ENCODE measurements at regions not wholly inside any gene's neighbourhood (a gene's known extent, or its start where the extent isn't known, plus 50 kb on each side); places are given as distances from the start of the nearest gene placed in this dataset.

DNA sequence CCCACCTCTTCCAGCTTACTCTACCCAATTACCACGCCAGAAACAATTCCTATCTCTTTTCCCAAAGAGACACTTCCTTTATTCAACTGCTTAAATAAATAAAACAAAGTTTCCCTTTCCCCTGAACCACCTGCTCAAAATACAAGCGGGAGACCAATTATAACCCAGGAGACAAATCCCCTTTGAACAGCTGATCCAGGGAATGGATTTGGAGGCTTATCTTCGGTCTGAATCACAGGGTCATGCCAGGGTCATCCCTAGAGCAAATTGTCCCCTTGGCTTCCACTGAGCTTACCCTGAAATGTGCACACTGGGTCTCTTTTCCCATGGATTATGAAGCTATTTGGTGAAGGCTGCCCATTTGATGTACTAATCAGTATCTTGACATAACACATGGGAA lies 99.9 kb upstream of the JAZF1 start (continued):
- TF ChIP-seq NRF1 (IDR thresholded peaks at IDR 0.05; ENCODE audit: low read depth, low read length): no peak
- TF ChIP-seq PBX3 (IDR thresholded peaks at IDR 0.05): no peak
- no peak for TF ChIP-seq RXRA (IDR thresholded peaks at IDR 0.05; ENCODE audit: borderline replicate concordance, low read depth)

DNA sequence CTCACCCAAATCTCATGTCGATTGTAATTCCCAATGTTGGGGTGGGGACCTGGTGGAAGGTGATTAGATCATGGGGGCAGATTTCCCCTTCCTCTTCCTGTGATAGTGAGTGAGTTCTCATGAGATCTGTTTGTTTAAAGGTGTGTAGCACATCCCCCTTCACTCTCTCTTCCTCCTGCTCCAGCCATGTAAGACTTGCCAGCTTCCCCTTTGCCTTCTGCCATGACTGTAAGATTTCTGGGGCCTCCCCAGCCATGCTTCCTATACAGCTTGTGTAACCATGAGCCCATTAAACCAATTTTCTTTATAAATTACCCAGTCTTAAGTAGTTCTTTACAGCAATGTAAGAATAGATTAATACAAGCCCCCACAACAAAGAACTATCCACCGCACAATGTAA lies 109.9 kb upstream of the JAZF1 start:
- H3K4me2 ChIP-seq: no peak overlapping the region
- H3F3A ChIP-seq (replicated peaks; ENCODE audit: insufficient read depth): no peaks in the 10 kb centered on the region
- no peaks in the 10 kb centered on the region for H3K9me2 ChIP-seq
- H3K79me2 ChIP-seq (ENCODE audit: insufficient read depth): no peaks in the 10 kb centered on the region
- ChIA-PET POLR2A (no interaction called here), CTCF (interaction anchor here (1.2 to 3.7 kb wide), 4 partner anchors 7 to 570 kb away, joined by 3 to 40 read pairs (median 4); no protein-coding TSS in a partner anchor)
- 52% methylated on average over 2 of the region's 2 CpGs for WGBS (ENCODE audit: low lambda C conversion rate)
- no peak overlapping the region for H3K9ac ChIP-seq
- H4K20me1 ChIP-seq (ENCODE audit: insufficient read depth): no peaks in the 10 kb centered on the region
- H3K27ac ChIP-seq (ENCODE audit: low read depth in 2 of 2, low read length in 1 of 2): no peak overlapping the region
- H2AFZ ChIP-seq (ENCODE audit: low read depth): no peak overlapping the region
- H3K36me3 ChIP-seq (replicated peaks in 1 of 2; ENCODE audit: control insufficient read depth in 1 of 2, insufficient read depth in 2 of 2, low read length in 1 of 2): no peaks in the 10 kb centered on the region
- H3K9me3 ChIP-seq: no peaks in the 10 kb centered on the region
- no peak for DNase-seq
- no peak overlapping the region for H3K4me3 ChIP-seq (ENCODE audit: low read depth in 2 of 2, low read length in 1 of 2)
- H3K27me3 ChIP-seq (ENCODE audit: insufficient read depth): peaks cover 4% of the 10 kb centered on the region; the same call in 1 of the 2 replicates
- no peak for TF ChIP-seq RXRA (IDR thresholded peaks at IDR 0.05; ENCODE audit: borderline replicate concordance, low read depth)
- no peak for TF ChIP-seq TEAD4 (IDR thresholded peaks at IDR 0.05; ENCODE audit: borderline replicate concordance, insufficient read depth)
- TF ChIP-seq TAF1 (IDR thresholded peaks at IDR 0.05; ENCODE audit: borderline replicate concordance, low read depth, low read length): no peak
- no peak for TF ChIP-seq FOSL2 (IDR thresholded peaks at IDR 0.05; ENCODE audit: borderline replicate concordance, low read depth)
- TF ChIP-seq, protein P1, sequence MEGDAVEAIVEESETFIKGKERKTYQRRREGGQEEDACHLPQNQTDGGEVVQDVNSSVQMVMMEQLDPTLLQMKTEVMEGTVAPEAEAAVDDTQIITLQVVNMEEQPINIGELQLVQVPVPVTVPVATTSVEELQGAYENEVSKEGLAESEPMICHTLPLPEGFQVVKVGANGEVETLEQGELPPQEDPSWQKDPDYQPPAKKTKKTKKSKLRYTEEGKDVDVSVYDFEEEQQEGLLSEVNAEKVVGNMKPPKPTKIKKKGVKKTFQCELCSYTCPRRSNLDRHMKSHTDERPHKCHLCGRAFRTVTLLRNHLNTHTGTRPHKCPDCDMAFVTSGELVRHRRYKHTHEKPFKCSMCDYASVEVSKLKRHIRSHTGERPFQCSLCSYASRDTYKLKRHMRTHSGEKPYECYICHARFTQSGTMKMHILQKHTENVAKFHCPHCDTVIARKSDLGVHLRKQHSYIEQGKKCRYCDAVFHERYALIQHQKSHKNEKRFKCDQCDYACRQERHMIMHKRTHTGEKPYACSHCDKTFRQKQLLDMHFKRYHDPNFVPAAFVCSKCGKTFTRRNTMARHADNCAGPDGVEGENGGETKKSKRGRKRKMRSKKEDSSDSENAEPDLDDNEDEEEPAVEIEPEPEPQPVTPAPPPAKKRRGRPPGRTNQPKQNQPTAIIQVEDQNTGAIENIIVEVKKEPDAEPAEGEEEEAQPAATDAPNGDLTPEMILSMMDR (IDR thresholded peaks at IDR 0.05): no peak
- no peak for TF ChIP-seq NRF1 (IDR thresholded peaks at IDR 0.05; ENCODE audit: low read depth, low read length)
- no peak for TF ChIP-seq JUND (IDR thresholded peaks at IDR 0.05)
- no peak for TF ChIP-seq EP300 (IDR thresholded peaks at IDR 0.05; ENCODE audit: borderline replicate concordance in 1 of 2, low read depth in 1 of 2, low read length in 1 of 2)
- no peak for TF ChIP-seq POLR2AphosphoS5 (IDR thresholded peaks at IDR 0.05; ENCODE audit: low read depth, low read length)
- TF ChIP-seq MEF2A (IDR thresholded peaks at IDR 0.05; ENCODE audit: borderline replicate concordance, low read depth): no peak
- no peak for TF ChIP-seq SMC3 (IDR thresholded peaks at IDR 0.05; ENCODE audit: low read depth, low read length)
- TF ChIP-seq, protein P2, sequence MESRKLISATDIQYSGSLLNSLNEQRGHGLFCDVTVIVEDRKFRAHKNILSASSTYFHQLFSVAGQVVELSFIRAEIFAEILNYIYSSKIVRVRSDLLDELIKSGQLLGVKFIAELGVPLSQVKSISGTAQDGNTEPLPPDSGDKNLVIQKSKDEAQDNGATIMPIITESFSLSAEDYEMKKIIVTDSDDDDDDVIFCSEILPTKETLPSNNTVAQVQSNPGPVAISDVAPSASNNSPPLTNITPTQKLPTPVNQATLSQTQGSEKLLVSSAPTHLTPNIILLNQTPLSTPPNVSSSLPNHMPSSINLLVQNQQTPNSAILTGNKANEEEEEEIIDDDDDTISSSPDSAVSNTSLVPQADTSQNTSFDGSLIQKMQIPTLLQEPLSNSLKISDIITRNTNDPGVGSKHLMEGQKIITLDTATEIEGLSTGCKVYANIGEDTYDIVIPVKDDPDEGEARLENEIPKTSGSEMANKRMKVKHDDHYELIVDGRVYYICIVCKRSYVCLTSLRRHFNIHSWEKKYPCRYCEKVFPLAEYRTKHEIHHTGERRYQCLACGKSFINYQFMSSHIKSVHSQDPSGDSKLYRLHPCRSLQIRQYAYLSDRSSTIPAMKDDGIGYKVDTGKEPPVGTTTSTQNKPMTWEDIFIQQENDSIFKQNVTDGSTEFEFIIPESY (IDR thresholded peaks at IDR 0.05; ENCODE audit: borderline replicate concordance, low read depth): no peak
- no peak for TF ChIP-seq FOXJ3 (CRISPR knock-in tag; IDR thresholded peaks at IDR 0.05)
- TF ChIP-seq IRF3 (IDR thresholded peaks at IDR 0.05; ENCODE audit: low read depth, low read length): no peak
- TF ChIP-seq GABPA (IDR thresholded peaks at IDR 0.05; ENCODE audit: low read depth): no peak
- TF ChIP-seq CHD2 (IDR thresholded peaks at IDR 0.05; ENCODE audit: low read length, partially characterized antibody): no peak
- no peak for TF ChIP-seq MAX (IDR thresholded peaks at IDR 0.05; ENCODE audit: low read depth)
- H3K4me1 ChIP-seq (ENCODE audit: control insufficient read depth in 1 of 2, insufficient read depth in 2 of 2, low read depth in 1 of 2, low read length in 1 of 2): no peaks in the 10 kb centered on the region

Data from SK-N-SH (cell line).